HEK293 (cell line): ENCODE measurements at regions not wholly inside any gene's neighbourhood (a gene's known extent, or its start where the extent isn't known, plus 50 kb on each side); places are given as distances from the start of the nearest gene placed in this dataset.

Experiments used
- CTCF ChIA-PET: fragments of 350-600 bp; formaldehyde crosslinking; extraction: SDS; loops from one replicate; lab custom pipeline; 2021; ENCODE audit warnings: antibody characterized with exemption; lab: Yijun Ruan, JAX
- POLR2A ChIA-PET: fragments of 300-600 bp; formaldehyde crosslinking; extraction: SDS; loops from one replicate; lab custom pipeline; 2020; ENCODE audit warnings: antibody characterized with exemption, inconsistent platforms; lab: Yijun Ruan, JAX
- H3K27ac ChIP-seq: fragments of 200-500 bp; sonication (Bioruptor generic); 2 replicates; pipeline ENCODE4 v1.5.1; 2014; ENCODE audit warnings: low read depth, low read length, control low read depth, inconsistent platforms; ENCODE audit errors: extremely low read depth
- H3K36me3 ChIP-seq, 2 experiments: fragments of 200-500 bp in 1 of 2; sonication (Bioruptor generic) in 1 of 2; 1 replicate in 1 of 2; 2 replicates in 1 of 2; pipeline ENCODE4 v1.5.1; 2014 to 2017; ENCODE audit warnings: inconsistent platforms in 2 of 2, low read length in 2 of 2; ENCODE audit not compliant: control insufficient read depth in 2 of 2, insufficient read depth in 1 of 2
- H3K4me1 ChIP-seq: fragments of 200-500 bp; sonication (Bioruptor generic); 2 replicates; pipeline ENCODE4 v1.5.1; 2014; ENCODE audit warnings: mild to moderate bottlenecking, low read length, inconsistent platforms; ENCODE audit not compliant: control insufficient read depth, insufficient read depth
- H3K4me3 ChIP-seq: 2 replicates; pipeline ENCODE4 v1.5.1; 2011; ENCODE audit warnings: low read depth, mild to moderate bottlenecking, control low read depth, low read length, moderate library complexity
- H3K9me3 ChIP-seq: fragments of 200-500 bp; sonication (Bioruptor generic); 2 replicates; pipeline ENCODE4 v1.5.1; 2014; ENCODE audit warnings: low read depth, low read length, inconsistent platforms; ENCODE audit not compliant: control insufficient read depth, insufficient read depth
- PRDM1 ChIP-seq: fragments of 450-650 bp; formaldehyde crosslinking; IDR thresholded peaks from 2 replicates; pipeline ENCODE4; 2016; ENCODE audit warnings: missing biosample characterization, missing genetic modification characterization
- SCRT1 ChIP-seq: fragments of 450-650 bp; formaldehyde crosslinking; IDR thresholded peaks from 2 replicates; pipeline ENCODE4 v1.5.1; 2016; ENCODE audit warnings: missing biosample characterization, missing genetic modification characterization, borderline replicate concordance
- ZNF16 ChIP-seq: fragments of 450-650 bp; formaldehyde crosslinking; IDR thresholded peaks from 2 replicates; pipeline ENCODE4 v1.5.1; 2016; ENCODE audit warnings: low read depth, missing biosample characterization, missing genetic modification characterization
- ZNF221 ChIP-seq: fragments of 450-650 bp; formaldehyde crosslinking; IDR thresholded peaks from 2 replicates; pipeline ENCODE4 v1.5.1; 2017; ENCODE audit warnings: missing biosample characterization, missing genetic modification characterization, borderline replicate concordance
- ZNF239 ChIP-seq: fragments of 450-650 bp; formaldehyde crosslinking; IDR thresholded peaks from 2 replicates; pipeline ENCODE4 v1.5.1; 2016; ENCODE audit warnings: missing biosample characterization, missing genetic modification characterization
- ZNF341 ChIP-seq: fragments of 450-650 bp; formaldehyde crosslinking; IDR thresholded peaks from 2 replicates; pipeline ENCODE4; 2016; ENCODE audit warnings: low read depth, missing biosample characterization, missing genetic modification characterization
- ZNF354C ChIP-seq: fragments of 450-650 bp; formaldehyde crosslinking; IDR thresholded peaks from 2 replicates; pipeline ENCODE4 v1.5.1; 2016; ENCODE audit warnings: missing biosample characterization, missing genetic modification characterization, low read depth, borderline replicate concordance
- ZNF416 ChIP-seq: fragments of 450-650 bp; formaldehyde crosslinking; IDR thresholded peaks from 2 replicates; pipeline ENCODE4 v1.5.1; 2016; ENCODE audit warnings: missing biosample characterization, missing genetic modification characterization
- ZNF514 ChIP-seq: fragments of 450-650 bp; formaldehyde crosslinking; IDR thresholded peaks from 2 replicates; pipeline ENCODE4 v1.5.1; 2016; ENCODE audit warnings: missing biosample characterization, missing genetic modification characterization
- ZNF544 ChIP-seq: fragments of 450-650 bp; formaldehyde crosslinking; IDR thresholded peaks from 2 replicates; pipeline ENCODE4 v1.5.0; 2017; ENCODE audit warnings: missing biosample characterization, missing genetic modification characterization
- ZNF549 ChIP-seq: fragments of 450-650 bp; IDR thresholded peaks from 2 replicates; pipeline ENCODE4 v1.5.1; 2018; ENCODE audit warnings: missing biosample characterization, missing genetic modification characterization, mild to moderate bottlenecking, inconsistent platforms, moderate library complexity
- ZNF561 ChIP-seq: fragments of 450-650 bp; IDR thresholded peaks from 2 replicates; pipeline ENCODE4 v1.5.1; 2018; ENCODE audit warnings: missing biosample characterization, missing genetic modification characterization, borderline replicate concordance
- ZNF629 ChIP-seq: fragments of 450-650 bp; formaldehyde crosslinking; IDR thresholded peaks from 2 replicates; pipeline ENCODE4 v1.5.1; 2017; ENCODE audit warnings: missing biosample characterization, missing genetic modification characterization
- ZNF654 ChIP-seq: fragments of 450-650 bp; formaldehyde crosslinking; IDR thresholded peaks from 2 replicates; pipeline ENCODE4 v1.5.1; 2016; ENCODE audit warnings: low read depth, missing biosample characterization, missing genetic modification characterization
- ZNF658 ChIP-seq: fragments of 450-650 bp; formaldehyde crosslinking; IDR thresholded peaks from 2 replicates; pipeline ENCODE4; 2016; ENCODE audit warnings: missing biosample characterization, missing genetic modification characterization
- ZNF692 ChIP-seq: fragments of 450-650 bp; formaldehyde crosslinking; IDR thresholded peaks from 2 replicates; pipeline ENCODE4 v1.5.1; 2016; ENCODE audit warnings: missing biosample characterization, missing genetic modification characterization
- ZNF747 ChIP-seq: fragments of 450-650 bp; formaldehyde crosslinking; IDR thresholded peaks from 2 replicates; pipeline ENCODE4 v1.5.1; 2016; ENCODE audit warnings: missing biosample characterization, missing genetic modification characterization
- ZNF768 ChIP-seq: fragments of 450-650 bp; formaldehyde crosslinking; IDR thresholded peaks from 2 replicates; pipeline ENCODE4 v1.5.1; 2018; ENCODE audit warnings: missing biosample characterization, mild to moderate bottlenecking, missing genetic modification characterization
- TF ChIP-seq, protein P1 (sequence below): fragments of 450-650 bp; formaldehyde crosslinking; IDR thresholded peaks from 2 replicates; pipeline ENCODE4 v1.5.1; 2016; ENCODE audit warnings: missing biosample characterization, missing genetic modification characterization
- TF ChIP-seq, protein P2 (sequence below): fragments of 450-650 bp; formaldehyde crosslinking; IDR thresholded peaks from 2 replicates; pipeline ENCODE4 v1.5.1; 2016; ENCODE audit warnings: missing biosample characterization, missing genetic modification characterization, borderline replicate concordance
- TF ChIP-seq, protein P3 (sequence below): fragments of 450-650 bp; formaldehyde crosslinking; IDR thresholded peaks from 2 replicates; pipeline ENCODE4 v1.5.1; 2017; ENCODE audit warnings: missing biosample characterization, missing genetic modification characterization
- TF ChIP-seq, protein P4 (sequence below): fragments of 450-650 bp; formaldehyde crosslinking; IDR thresholded peaks from 2 replicates; pipeline ENCODE4 v1.5.1; 2017; ENCODE audit warnings: missing biosample characterization, missing genetic modification characterization

GRCh38 chr12:18857656-18858055 lies 119.7 kb downstream of the CAPZA3 start:
- no peak overlapping the region for H3K4me3 ChIP-seq
- ChIA-PET CTCF (no interaction called here), POLR2A (no interaction called here)
- no peaks in the 10 kb centered on the region for H3K4me1 ChIP-seq
- no peaks in the 10 kb centered on the region for H3K9me3 ChIP-seq
- H3K27ac ChIP-seq, result no peak overlapping the region
- no peaks in the 10 kb centered on the region for H3K36me3 ChIP-seq
- TF ChIP-seq PRDM1 (tag by site-specific recombination), result no peak
- TF ChIP-seq ZNF658 (tag by site-specific recombination), result no peak
- TF ChIP-seq, protein P1, sequence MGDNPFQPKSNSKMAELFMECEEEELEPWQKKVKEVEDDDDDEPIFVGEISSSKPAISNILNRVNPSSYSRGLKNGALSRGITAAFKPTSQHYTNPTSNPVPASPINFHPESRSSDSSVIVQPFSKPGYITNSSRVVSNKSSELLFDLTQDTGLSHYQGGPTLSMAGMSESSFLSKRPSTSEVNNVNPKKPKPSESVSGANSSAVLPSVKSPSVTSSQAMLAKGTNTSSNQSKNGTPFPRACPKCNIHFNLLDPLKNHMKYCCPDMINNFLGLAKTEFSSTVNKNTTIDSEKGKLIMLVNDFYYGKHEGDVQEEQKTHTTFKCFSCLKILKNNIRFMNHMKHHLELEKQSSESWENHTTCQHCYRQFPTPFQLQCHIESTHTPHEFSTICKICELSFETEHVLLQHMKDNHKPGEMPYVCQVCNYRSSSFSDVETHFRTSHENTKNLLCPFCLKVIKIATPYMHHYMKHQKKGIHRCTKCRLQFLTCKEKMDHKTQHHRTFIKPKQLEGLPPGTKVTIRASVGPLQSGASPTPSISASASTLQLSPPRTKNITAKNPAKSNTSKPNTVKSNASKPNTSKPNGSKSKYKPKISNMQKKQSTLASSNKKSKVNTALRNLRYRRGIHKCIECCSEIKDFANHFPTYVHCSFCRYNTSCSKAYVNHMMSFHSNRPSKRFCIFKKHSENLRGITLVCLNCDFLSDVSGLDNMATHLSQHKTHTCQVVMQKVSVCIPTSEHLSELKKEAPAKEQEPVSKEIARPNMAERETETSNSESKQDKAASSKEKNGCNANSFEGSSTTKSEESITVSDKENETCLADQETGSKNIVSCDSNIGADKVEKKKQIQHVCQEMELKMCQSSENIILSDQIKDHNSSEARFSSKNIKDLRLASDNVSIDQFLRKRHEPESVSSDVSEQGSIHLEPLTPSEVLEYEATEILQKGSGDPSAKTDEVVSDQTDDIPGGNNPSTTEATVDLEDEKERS (tag by site-specific recombination), result no peak
- TF ChIP-seq, protein P2, sequence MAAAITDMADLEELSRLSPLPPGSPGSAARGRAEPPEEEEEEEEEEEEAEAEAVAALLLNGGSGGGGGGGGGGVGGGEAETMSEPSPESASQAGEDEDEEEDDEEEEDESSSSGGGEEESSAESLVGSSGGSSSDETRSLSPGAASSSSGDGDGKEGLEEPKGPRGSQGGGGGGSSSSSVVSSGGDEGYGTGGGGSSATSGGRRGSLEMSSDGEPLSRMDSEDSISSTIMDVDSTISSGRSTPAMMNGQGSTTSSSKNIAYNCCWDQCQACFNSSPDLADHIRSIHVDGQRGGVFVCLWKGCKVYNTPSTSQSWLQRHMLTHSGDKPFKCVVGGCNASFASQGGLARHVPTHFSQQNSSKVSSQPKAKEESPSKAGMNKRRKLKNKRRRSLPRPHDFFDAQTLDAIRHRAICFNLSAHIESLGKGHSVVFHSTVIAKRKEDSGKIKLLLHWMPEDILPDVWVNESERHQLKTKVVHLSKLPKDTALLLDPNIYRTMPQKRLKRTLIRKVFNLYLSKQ, result no peak
- TF ChIP-seq ZNF544 (tag by site-specific recombination), result no peak
- TF ChIP-seq, protein P3, sequence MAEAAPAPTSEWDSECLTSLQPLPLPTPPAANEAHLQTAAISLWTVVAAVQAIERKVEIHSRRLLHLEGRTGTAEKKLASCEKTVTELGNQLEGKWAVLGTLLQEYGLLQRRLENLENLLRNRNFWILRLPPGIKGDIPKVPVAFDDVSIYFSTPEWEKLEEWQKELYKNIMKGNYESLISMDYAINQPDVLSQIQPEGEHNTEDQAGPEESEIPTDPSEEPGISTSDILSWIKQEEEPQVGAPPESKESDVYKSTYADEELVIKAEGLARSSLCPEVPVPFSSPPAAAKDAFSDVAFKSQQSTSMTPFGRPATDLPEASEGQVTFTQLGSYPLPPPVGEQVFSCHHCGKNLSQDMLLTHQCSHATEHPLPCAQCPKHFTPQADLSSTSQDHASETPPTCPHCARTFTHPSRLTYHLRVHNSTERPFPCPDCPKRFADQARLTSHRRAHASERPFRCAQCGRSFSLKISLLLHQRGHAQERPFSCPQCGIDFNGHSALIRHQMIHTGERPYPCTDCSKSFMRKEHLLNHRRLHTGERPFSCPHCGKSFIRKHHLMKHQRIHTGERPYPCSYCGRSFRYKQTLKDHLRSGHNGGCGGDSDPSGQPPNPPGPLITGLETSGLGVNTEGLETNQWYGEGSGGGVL (tag by site-specific recombination), result no peak
- TF ChIP-seq ZNF747 (tag by site-specific recombination), result no peak
- TF ChIP-seq ZNF221 (tag by site-specific recombination), result no peak
- TF ChIP-seq ZNF561 (tag by site-specific recombination), result no peak
- TF ChIP-seq ZNF416 (tag by site-specific recombination), result no peak
- no peak for TF ChIP-seq ZNF629 (tag by site-specific recombination)
- no peak for TF ChIP-seq ZNF239 (tag by site-specific recombination)
- no peak for TF ChIP-seq ZNF768 (tag by site-specific recombination)
- TF ChIP-seq ZNF341, result no peak
- no peak for TF ChIP-seq ZNF354C (tag by site-specific recombination)
- TF ChIP-seq, protein P4, sequence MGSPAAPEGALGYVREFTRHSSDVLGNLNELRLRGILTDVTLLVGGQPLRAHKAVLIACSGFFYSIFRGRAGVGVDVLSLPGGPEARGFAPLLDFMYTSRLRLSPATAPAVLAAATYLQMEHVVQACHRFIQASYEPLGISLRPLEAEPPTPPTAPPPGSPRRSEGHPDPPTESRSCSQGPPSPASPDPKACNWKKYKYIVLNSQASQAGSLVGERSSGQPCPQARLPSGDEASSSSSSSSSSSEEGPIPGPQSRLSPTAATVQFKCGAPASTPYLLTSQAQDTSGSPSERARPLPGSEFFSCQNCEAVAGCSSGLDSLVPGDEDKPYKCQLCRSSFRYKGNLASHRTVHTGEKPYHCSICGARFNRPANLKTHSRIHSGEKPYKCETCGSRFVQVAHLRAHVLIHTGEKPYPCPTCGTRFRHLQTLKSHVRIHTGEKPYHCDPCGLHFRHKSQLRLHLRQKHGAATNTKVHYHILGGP (tag by site-specific recombination), result no peak
- TF ChIP-seq ZNF16 (tag by site-specific recombination), result no peak
- no peak for TF ChIP-seq ZNF654

DNA sequence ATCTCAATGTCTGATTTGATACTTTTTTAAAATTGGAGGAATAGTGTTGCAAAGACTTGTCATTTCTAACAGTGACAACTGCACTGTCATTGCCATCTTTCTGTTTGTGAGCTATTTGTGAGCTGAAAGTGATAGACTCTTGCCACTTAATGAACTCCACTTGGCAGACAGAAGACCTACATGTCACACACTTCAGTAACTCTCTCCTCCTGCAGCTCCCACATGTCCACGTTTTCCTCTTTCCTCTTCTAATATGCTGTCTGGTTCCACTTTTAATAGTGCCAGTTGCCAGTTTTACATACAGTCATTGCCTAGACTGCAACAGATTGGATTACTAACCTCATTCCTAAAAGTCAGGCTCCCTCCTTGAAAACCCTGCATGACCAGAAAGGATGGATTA lies 121.5 kb downstream of the CAPZA3 start:
- Histone ChIP-seq H3K4me3 (no peak overlapping the region), H3K4me1 (no peaks in the 10 kb centered on the region), H3K9me3 (no peaks in the 10 kb centered on the region), H3K27ac (no peak overlapping the region), H3K36me3 (no peaks in the 10 kb centered on the region)
- POLR2A ChIA-PET, result no interaction called here
- TF ChIP-seq SCRT1 (tag by site-specific recombination) (no peak), ZNF514 (tag by site-specific recombination) (no peak), ZNF549 (tag by site-specific recombination) (no peak), ZNF692 (no peak)
- CTCF ChIA-PET, result interaction anchor here (0.6 to 2.5 kb wide), 3 partner anchors 328 to 491 kb away, joined by 3 to 13 read pairs (median 3); no protein-coding TSS in a partner anchor
